ENCODE measurements at regions not wholly inside any gene's neighbourhood (a gene's known extent, or its start where the extent isn't known, plus 50 kb on each side); places are given as distances from the start of the nearest gene placed in this dataset.

- TF ChIP-seq ZNF565 (CRISPR knock-in tag; conservative IDR thresholded peaks at IDR 0.05; ENCODE audit: low read depth) = no peak
- TF ChIP-seq, protein P1, sequence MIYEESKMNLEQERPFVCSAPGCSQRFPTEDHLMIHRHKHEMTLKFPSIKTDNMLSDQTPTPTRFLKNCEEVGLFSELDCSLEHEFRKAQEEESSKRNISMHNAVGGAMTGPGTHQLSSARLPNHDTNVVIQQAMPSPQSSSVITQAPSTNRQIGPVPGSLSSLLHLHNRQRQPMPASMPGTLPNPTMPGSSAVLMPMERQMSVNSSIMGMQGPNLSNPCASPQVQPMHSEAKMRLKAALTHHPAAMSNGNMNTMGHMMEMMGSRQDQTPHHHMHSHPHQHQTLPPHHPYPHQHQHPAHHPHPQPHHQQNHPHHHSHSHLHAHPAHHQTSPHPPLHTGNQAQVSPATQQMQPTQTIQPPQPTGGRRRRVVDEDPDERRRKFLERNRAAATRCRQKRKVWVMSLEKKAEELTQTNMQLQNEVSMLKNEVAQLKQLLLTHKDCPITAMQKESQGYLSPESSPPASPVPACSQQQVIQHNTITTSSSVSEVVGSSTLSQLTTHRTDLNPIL (CRISPR knock-in tag; IDR thresholded peaks at IDR 0.05; ENCODE audit: low read depth) = no peak
Measured at GRCh38 chr4:35697210-35697736, 547.0 kb downstream of the ARAP2 start (continued).

DNA sequence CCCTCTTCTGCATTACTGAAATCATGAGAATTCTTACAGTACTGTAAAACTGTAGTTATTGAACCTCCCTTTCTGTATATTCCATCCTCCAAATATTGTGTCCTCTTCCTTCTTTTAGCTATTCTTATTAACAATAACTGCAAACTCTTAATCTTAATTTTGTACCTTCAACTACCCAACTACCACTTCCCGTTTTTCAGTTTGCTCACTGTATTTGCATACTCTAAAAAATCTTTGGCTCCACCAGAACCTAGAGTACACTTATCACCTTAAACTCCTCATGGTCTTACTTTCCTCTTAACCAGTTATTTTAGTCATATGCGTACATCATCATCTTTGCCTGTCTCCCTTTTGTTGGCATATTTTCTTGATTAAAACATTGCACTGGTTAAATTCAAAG lies 543.7 kb downstream of the ARAP2 start:
- no peak for TF ChIP-seq CSDC2 (CRISPR knock-in tag; IDR thresholded peaks at IDR 0.05)
- TF ChIP-seq TSHZ2 (CRISPR knock-in tag; IDR thresholded peaks at IDR 0.05) = no peak
- no peak for TF ChIP-seq TCF4 (CRISPR knock-in tag; IDR thresholded peaks at IDR 0.05; ENCODE audit: borderline replicate concordance)
- TF ChIP-seq GLIS3 (CRISPR knock-in tag; IDR thresholded peaks at IDR 0.05) = no peak
- TF ChIP-seq, protein P2, sequence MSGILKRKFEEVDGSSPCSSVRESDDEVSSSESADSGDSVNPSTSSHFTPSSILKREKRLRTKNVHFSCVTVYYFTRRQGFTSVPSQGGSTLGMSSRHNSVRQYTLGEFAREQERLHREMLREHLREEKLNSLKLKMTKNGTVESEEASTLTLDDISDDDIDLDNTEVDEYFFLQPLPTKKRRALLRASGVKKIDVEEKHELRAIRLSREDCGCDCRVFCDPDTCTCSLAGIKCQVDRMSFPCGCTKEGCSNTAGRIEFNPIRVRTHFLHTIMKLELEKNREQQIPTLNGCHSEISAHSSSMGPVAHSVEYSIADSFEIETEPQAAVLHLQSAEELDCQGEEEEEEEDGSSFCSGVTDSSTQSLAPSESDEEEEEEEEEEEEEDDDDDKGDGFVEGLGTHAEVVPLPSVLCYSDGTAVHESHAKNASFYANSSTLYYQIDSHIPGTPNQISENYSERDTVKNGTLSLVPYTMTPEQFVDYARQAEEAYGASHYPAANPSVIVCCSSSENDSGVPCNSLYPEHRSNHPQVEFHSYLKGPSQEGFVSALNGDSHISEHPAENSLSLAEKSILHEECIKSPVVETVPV (CRISPR knock-in tag; IDR thresholded peaks at IDR 0.05) = no peak
- TF ChIP-seq, protein P1 (CRISPR knock-in tag; IDR thresholded peaks at IDR 0.05; ENCODE audit: low read depth) = no peak
- TF ChIP-seq SNAI2 (CRISPR knock-in tag; IDR thresholded peaks at IDR 0.05) = no peak
- TF ChIP-seq, protein P3, sequence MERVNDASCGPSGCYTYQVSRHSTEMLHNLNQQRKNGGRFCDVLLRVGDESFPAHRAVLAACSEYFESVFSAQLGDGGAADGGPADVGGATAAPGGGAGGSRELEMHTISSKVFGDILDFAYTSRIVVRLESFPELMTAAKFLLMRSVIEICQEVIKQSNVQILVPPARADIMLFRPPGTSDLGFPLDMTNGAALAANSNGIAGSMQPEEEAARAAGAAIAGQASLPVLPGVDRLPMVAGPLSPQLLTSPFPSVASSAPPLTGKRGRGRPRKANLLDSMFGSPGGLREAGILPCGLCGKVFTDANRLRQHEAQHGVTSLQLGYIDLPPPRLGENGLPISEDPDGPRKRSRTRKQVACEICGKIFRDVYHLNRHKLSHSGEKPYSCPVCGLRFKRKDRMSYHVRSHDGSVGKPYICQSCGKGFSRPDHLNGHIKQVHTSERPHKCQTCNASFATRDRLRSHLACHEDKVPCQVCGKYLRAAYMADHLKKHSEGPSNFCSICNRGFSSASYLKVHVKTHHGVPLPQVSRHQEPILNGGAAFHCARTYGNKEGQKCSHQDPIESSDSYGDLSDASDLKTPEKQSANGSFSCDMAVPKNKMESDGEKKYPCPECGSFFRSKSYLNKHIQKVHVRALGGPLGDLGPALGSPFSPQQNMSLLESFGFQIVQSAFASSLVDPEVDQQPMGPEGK (CRISPR knock-in tag; IDR thresholded peaks at IDR 0.05; ENCODE audit: borderline replicate concordance) = no peak
- TF ChIP-seq RARB (CRISPR knock-in tag; IDR thresholded peaks at IDR 0.05) = no peak
- TF ChIP-seq PPARA (CRISPR knock-in tag; IDR thresholded peaks at IDR 0.05; ENCODE audit: borderline replicate concordance) = no peak
- no peak for TF ChIP-seq ZC3H10 (CRISPR knock-in tag; IDR thresholded peaks at IDR 0.05)
- TF ChIP-seq, protein P4, sequence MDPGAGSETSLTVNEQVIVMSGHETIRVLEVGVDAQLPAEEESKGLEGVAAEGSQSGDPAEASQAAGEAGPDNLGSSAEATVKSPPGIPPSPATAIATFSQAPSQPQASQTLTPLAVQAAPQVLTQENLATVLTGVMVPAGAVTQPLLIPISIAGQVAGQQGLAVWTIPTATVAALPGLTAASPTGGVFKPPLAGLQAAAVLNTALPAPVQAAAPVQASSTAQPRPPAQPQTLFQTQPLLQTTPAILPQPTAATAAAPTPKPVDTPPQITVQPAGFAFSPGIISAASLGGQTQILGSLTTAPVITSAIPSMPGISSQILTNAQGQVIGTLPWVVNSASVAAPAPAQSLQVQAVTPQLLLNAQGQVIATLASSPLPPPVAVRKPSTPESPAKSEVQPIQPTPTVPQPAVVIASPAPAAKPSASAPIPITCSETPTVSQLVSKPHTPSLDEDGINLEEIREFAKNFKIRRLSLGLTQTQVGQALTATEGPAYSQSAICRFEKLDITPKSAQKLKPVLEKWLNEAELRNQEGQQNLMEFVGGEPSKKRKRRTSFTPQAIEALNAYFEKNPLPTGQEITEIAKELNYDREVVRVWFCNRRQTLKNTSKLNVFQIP (CRISPR knock-in tag; IDR thresholded peaks at IDR 0.05; ENCODE audit: borderline replicate concordance, low read depth) = no peak
- no peak for ATAC-seq

GRCh38 chr4:35709080-35709479 lies 535.2 kb downstream of the ARAP2 start:
- no peak for ATAC-seq
- no peak for TF ChIP-seq ISL1 (CRISPR knock-in tag; IDR thresholded peaks at IDR 0.05)
- TF ChIP-seq, protein P4 (CRISPR knock-in tag; IDR thresholded peaks at IDR 0.05; ENCODE audit: borderline replicate concordance, low read depth) = no peak
- no peak for TF ChIP-seq OSR1 (CRISPR knock-in tag; IDR thresholded peaks at IDR 0.05)
- TF ChIP-seq TOX (CRISPR knock-in tag; IDR thresholded peaks at IDR 0.05; ENCODE audit: borderline replicate concordance) = no peak
- no peak for TF ChIP-seq CSDC2 (CRISPR knock-in tag; IDR thresholded peaks at IDR 0.05)
- TF ChIP-seq, protein P2 (CRISPR knock-in tag; IDR thresholded peaks at IDR 0.05) = no peak
- TF ChIP-seq, protein P3 (CRISPR knock-in tag; IDR thresholded peaks at IDR 0.05; ENCODE audit: borderline replicate concordance) = no peak
- TF ChIP-seq ESRRG (CRISPR knock-in tag; IDR thresholded peaks at IDR 0.05) = no peak
- TF ChIP-seq BACH2 (CRISPR knock-in tag; IDR thresholded peaks at IDR 0.05; ENCODE audit: borderline replicate concordance) = no peak

Data from SK-N-SH treated with all-trans-retinoic acid at 6 μM for 48 hours (cell line).